ENCODE measurements at regions not wholly inside any gene's neighbourhood (a gene's known extent, or its start where the extent isn't known, plus 50 kb on each side); places are given as distances from the start of the nearest gene placed in this dataset.

DNA sequence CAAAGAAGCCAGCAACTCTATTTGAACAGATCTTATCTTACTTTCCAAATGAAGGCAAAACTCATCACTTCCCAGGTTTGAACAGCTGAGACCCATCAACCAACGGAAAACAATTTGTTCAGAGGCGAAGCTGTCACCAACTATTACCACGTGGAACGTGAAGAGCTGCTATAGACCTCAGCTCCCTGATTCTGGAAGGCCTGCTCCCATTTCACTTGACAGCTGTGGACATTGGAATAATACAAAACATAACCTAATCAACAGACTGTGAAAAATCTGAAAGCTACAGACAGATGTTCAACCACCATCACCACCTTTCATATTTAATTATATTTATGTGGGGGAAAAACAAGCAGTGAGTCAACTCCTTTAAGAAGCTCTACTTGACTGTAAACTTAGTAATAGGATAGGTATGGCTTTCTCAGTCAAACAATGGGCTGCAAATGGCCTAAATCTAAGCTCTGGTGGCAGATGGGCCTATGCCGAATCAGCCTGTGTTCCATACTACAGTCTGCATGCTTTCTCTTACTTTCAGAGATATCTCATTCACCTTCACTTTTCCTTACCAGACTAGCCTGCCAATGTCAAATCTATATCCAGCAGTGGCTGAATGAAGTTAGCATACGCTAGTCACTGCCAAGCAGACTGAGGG is 896.4 kb downstream of the TDRD15 start:
- no peaks in the 10 kb centered on the region for H3K9me3 ChIP-seq
- H3K4me1 ChIP-seq = peaks cover 0 to 7% (median 0%) of the 10 kb centered on the region in 12 donors
- TF ChIP-seq POLR2A (IDR thresholded peaks at IDR 0.05) = no peak
- no peak for TF ChIP-seq CTCF (IDR thresholded peaks at IDR 0.05)
- ATAC-seq = peak; percentile 38 to 80 (median 52)
- 48 to 62% (median 53%) methylated on average over 6 of the region's 6 CpGs for WGBS, 4 donors
- DNase-seq = peak in 1 of 5 donors; percentile 5
- H3K4me3 ChIP-seq = no peak overlapping the region
- no peaks in the 10 kb centered on the region for H3K27me3 ChIP-seq
- intact Hi-C loops (cut with DNase I) = no loop called here
- H3K36me3 ChIP-seq = no peaks in the 10 kb centered on the region
- H3K27ac ChIP-seq = no peak overlapping the region

DNA sequence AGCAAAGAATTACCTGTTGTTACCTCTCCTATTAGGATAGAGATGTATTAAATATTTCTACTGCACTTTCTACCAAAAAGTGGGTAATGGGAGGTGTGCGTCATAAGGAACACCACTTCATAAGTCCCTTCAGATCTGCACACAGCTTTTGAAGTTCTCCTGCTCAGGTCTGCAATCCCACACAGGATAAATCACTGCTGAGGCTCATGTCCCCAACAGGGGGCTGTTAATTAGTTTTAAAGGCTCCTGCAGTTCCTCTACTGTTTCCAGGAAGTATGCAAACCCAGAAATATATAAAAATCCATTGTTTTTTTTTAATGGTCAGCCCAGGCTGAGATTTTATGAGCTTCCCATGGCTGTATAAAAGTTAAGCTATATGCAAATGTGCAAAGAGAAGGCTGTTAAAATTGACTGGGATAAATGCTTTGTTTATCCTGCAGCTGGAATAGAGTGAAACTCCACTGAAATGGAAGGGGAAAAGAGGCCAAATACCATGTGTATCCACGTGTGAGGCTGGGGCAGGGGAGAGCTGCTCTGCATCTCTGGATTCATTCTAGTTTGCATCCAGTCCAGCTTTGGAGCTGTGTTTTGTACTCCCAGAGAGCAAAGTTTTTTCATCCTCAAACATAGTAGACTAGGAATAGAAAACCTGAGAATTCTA is 903.7 kb downstream of the TDRD15 start:
- TF ChIP-seq CTCF (IDR thresholded peaks at IDR 0.05) (no peak), POLR2A (IDR thresholded peaks at IDR 0.05) (no peak)
- H3K36me3 ChIP-seq = no peaks in the 10 kb centered on the region
- H3K4me1 ChIP-seq = peaks cover 0 to 5% (median 0%) of the 10 kb centered on the region in 12 donors
- no peak for ATAC-seq
- no peaks in the 10 kb centered on the region for H3K27me3 ChIP-seq
- H3K9me3 ChIP-seq = no peaks in the 10 kb centered on the region
- DNase-seq = no peak
- WGBS, 4 donors = 36 to 41% (median 36%) methylated on average over 2 of the region's 2 CpGs
- no peak overlapping the region for H3K4me3 ChIP-seq
- no peak overlapping the region for H3K27ac ChIP-seq
- intact Hi-C loops (cut with DNase I) = no loop called here

DNA sequence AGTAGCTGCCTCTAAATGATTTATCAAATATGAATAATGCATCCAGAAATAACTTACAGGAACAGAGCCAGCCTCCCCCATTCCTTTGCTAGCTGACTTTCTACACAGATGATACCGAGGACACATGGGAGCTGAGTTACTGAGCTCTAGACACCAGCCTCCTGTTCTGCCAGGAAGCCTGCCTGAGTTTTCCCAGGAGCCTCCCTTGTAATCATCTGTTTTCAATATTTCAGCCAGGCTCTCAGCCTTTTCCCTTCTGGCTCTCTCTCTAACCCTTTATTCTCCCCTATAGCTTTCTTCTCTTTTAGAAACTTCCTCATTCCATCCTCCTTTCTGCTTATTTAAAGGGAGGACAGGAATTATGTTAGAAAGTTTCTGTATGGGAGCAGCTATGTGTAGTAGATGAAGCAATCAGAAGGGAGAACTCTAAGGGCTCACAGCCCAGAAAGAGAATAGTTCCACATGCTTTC is 911.6 kb downstream of the TDRD15 start:
- ATAC-seq (peak; percentile 49 to 93 (median 88)), DNase-seq (peak in 4 of 5 donors; percentile 38 to 65 (median 47))
- peaks cover 0 to 32% (median 8%) of the 10 kb centered on the region in 12 donors for H3K4me1 ChIP-seq
- H3K36me3 ChIP-seq = no peaks in the 10 kb centered on the region
- intact Hi-C loops (cut with DNase I) = no loop called here
- H3K27me3 ChIP-seq = no peaks in the 10 kb centered on the region
- no peak overlapping the region for H3K4me3 ChIP-seq
- WGBS, 4 donors = 2 to 24% (median 5%) methylated on average over 1 of the region's 1 CpG
- peaks cover 0 to 8% (median 0%) of the 10 kb centered on the region in 12 donors for H3K9me3 ChIP-seq
- peak overlapping the region in 6 of 12 donors; percentile 10 to 52 (median 40) for H3K27ac ChIP-seq
- no peak for TF ChIP-seq CTCF (IDR thresholded peaks at IDR 0.05)
- TF ChIP-seq POLR2A (IDR thresholded peaks at IDR 0.05) = no peak

- Histone ChIP-seq H3K4me1 (peaks cover 0 to 32% (median 8%) of the 10 kb centered on the region in 12 donors), H3K27ac (peak overlapping the region in 8 of 12 donors; percentile 14 to 61 (median 52)), H3K9me3 (peaks cover 0 to 8% (median 0%) of the 10 kb centered on the region in 12 donors), H3K27me3 (no peaks in the 10 kb centered on the region), H3K4me3 (peak overlapping the region in 3 of 12 donors; percentile 2 to 15 (median 5)), H3K36me3 (no peaks in the 10 kb centered on the region)
- no peak for TF ChIP-seq POLR2A (IDR thresholded peaks at IDR 0.05)
- no peak for TF ChIP-seq CTCF (IDR thresholded peaks at IDR 0.05)
- peak in 3 of 5 donors; percentile 30 to 47 (median 42) for DNase-seq
- intact Hi-C loops (cut with DNase I) = no loop called here
- 40 to 50% (median 43%) methylated on average over 8 of the region's 8 CpGs for WGBS, 4 donors
- peak; percentile 46 to 82 (median 72) for ATAC-seq
Measured at GRCh38 chr2:22037274-22037673, 913.5 kb downstream of the TDRD15 start.

Measured in heart left ventricle (tissue), 16 donors.